ENCODE measurements at regions not wholly inside any gene's neighbourhood (a gene's known extent, or its start where the extent isn't known, plus 50 kb on each side); places are given as distances from the start of the nearest gene placed in this dataset.

- no peak for DNase-seq (ENCODE audit: low read depth)
Observed at GRCh38 chr3:148226246-148226645, 471.5 kb upstream of the AGTR1 start.

- DNase-seq (ENCODE audit: low read depth), result peak; percentile 26
Observed at GRCh38 chr3:148227534-148227933, 470.2 kb upstream of the AGTR1 start.

DNA sequence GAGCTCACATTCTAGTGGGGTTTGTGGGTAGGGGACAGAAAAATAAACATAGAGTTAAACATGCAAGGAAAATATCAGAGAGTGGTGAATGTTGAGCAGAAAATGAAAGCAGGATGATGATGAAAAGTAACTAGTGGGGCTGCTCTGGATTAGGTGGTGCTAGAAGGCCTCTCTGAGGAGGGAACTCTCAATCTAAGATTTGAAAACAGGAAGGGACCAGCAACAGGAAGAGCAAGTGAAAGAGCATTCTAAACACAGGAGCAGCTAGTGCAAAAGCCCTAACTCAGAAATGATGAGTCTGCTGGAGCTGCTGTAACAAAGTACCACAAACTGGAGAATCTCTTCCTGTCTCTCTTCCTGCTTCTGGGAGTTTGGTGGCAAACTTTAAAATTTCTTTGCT lies 468.6 kb upstream of the AGTR1 start:
- no peak for DNase-seq (ENCODE audit: low read depth)

GRCh38 chr3:148230473-148230872 lies 467.2 kb upstream of the AGTR1 start:
- no peak for DNase-seq (ENCODE audit: low read depth)

- peak; percentile 61 for DNase-seq (ENCODE audit: low read depth)
Observed at GRCh38 chr3:148232389-148232788, 465.3 kb upstream of the AGTR1 start.

DNA sequence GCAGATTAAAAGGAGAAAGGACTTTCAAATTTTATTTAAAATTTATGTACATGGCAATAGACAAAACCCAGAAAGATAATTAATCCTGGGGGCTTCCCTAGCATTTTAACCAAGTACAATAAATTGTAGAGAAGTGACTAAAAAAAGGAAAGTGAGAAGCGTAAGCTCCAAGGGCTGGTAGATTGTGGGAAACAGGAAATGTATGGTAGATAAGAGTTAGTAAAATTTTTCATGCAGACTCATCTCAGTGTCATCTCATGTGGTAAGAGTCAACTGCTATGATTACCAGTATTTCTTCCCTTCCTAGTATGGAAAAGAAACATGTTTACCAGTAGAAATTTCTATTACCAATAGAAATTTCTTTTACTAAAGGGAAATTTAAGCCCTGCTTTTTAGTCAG lies 464.3 kb upstream of the AGTR1 start:
- no peak for DNase-seq (ENCODE audit: low read depth)

DNA sequence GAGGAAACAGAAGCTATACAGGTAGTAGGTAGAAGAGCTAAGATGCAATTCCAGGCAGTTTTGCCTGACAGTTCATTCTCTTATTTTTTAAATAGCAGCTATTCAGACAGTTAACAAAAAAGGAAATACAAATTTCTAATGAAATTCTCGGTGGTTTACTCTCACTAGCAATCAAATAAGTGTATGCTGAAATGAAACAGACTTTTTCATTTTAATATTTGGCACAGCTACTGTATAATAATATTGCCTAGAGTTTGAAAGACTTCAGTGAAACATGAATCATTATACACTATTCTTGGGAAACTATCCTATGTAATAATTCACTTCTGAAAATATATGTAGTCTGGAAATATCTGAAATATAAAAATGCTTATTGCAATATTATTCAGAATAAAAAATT lies 463.2 kb upstream of the AGTR1 start:
- DNase-seq (ENCODE audit: low read depth), result no peak

- DNase-seq (ENCODE audit: low read depth), result no peak
Observed at GRCh38 chr3:148235566-148235965, 462.1 kb upstream of the AGTR1 start.

DNA sequence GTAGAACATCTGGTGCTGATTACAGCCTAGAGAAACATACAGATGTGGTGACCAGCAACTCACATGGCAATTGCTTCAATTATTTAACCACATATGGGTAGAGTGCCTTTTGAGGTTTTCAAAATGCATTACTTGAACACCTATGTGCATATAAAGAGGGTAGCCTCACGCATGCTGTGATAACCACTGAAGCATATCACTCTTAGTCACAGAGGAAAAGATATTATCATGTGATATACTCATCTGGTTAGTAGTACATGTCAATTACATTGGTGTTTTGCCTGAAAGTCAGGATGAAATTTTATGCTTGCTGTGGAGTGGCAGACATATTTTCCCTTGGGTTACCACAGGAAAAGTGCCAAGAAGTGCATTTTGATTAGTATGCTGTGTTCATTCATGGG lies 459.3 kb upstream of the AGTR1 start:
- DNase-seq (ENCODE audit: low read depth), result peak; percentile 34

DNA sequence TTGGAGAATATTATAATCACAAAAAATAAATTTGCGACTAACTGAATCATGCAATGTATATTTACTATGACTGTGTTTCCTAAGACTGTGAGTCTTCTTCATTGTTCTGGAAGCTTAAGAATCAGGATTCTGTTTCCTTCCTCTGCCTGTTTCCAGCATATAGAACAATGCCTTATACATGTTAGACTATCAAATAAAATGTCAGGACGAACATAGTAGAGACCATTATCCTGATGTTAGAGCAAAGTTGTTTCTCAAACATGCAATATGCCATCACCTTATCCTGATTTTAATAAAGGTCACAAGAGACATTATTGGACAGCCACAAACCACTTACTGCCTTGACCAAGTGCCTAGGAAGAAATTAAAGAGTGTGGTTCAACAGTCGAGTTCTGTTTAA lies 457.4 kb upstream of the AGTR1 start:
- no peak for DNase-seq (ENCODE audit: low read depth)

DNA sequence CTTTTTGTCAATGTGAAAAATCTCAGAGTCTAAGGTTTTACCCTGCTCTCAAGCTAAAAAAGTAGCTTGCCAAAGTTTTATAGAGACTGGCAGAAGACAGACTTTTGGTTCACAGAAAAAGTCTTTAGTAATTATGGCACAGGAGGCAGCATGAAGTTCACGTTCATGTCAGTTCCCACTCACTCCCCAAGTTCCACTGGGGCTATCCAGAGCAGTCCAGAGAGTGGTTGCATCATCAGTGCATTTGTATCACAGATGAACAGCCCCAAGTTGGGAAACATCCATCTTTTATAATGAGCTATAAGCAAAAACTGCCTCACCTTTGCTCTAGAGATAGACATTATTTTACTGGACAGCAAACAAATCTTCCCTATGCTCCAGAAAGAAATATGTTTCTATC lies 454.1 kb upstream of the AGTR1 start:
- DNase-seq (ENCODE audit: low read depth), result no peak

GRCh38 chr3:148246291-148246923 lies 451.3 kb upstream of the AGTR1 start:
- peak; percentile 3 for DNase-seq (ENCODE audit: low read depth)

DNA sequence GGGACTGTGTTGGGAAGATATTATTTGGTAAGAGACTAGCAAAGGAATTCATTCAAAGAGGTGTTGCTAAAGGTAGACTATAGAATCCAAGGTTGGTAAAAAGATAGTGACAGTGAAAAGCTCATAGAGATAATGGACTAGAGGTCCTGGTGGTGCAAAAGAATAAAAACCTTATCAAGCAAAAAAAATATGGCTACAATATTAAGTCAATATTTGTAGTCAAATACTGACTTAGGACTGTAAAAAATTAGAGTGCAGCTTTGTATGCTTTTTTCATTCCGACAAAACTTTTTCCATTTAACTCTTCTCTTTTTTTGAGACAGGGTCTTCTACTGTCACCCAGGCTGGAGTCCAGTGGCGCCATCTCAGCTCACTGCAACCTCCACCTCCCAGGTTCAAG lies 444.0 kb upstream of the AGTR1 start:
- no peak for DNase-seq (ENCODE audit: low read depth)

DNA sequence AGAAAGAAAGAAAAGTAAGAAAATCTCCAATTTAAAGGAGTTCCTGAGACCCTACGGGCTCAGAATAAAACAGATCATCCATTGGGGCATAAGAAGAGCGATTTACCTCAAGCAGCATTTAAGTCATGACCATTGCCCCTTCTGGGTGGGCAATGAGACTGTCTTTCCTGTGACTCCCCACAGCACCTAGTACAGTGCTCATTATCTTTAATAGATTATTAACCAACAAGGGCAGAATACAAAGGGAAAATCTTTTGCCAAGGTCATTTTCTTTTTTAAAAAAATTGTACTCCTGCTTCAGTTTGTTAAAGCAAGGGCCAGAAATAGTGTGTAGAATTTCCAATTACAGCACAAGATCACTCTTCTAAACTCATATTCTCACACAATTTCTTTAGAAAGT lies 443.3 kb upstream of the AGTR1 start:
- no peak for DNase-seq (ENCODE audit: low read depth)

- DNase-seq (ENCODE audit: low read depth), result no peak
Observed at GRCh38 chr3:148255981-148256969, 441.4 kb upstream of the AGTR1 start.

GRCh38 chr3:148262980-148263379 lies 434.7 kb upstream of the AGTR1 start:
- no peak for DNase-seq (ENCODE audit: low read depth)

DNA sequence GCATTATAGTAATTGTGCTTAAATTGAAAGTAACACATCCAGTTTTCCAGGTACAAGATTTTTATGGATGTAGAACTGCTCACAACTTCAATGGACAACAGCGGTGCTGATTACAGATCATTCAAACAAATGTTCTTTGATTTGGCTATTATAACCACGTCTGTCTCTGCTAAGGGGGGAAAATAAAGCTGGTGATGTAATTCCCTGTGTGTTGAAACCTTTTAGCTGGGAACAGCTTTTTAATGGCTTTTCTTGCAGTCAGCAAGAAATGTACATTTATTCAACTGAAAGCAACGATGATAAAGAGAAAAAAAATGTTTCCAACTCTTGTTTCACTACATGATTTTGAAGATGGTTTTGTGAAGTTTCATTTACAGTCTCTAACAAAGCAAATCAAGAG lies 431.9 kb upstream of the AGTR1 start:
- DNase-seq (ENCODE audit: low read depth), result no peak

- no peak for DNase-seq (ENCODE audit: low read depth)
Observed at GRCh38 chr3:148266341-148266740, 431.4 kb upstream of the AGTR1 start.

DNA sequence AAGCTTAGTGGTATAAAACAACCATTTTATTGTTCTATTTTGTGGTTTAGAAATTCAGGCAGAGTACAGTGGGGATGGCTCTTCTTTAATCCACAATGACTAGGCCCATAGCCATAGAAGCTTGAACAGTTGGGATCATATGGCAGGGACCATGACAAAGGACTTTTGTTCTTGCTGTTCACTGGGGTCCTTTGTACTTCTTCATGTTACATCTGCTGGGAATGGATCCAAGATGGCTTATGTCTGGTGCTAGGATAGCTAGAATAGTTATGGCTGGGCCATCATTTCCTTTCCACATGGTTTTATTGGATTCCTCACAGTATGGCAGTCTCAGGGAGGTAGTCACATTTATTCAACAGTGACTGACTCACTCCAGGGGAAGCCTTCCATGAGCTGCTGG lies 427.9 kb upstream of the AGTR1 start:
- DNase-seq (ENCODE audit: low read depth), result no peak

GRCh38 chr3:148280623-148281242 lies 417.0 kb upstream of the AGTR1 start:
- no peak for DNase-seq (ENCODE audit: low read depth)

DNA sequence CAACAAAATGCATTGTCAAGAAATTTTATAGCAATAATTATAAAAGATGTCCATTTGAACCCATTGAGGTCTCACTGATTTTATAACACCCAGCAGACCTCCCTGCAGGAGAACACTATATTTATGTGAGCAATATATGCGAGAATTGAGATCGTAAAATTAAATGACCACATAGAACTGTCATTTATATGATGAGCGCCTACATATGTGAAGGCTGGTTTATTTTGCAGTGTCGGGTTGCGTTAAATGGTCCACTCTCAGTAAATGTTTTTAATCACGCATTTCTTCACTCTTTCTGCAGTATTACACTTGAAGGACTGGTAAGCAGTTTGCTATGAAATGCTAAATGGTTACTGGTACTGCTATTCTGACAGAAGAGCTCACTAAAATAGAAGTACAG lies 408.5 kb upstream of the AGTR1 start:
- no peak for DNase-seq (ENCODE audit: low read depth)

- DNase-seq (ENCODE audit: low read depth), result no peak
Observed at GRCh38 chr3:148297013-148297412, 400.7 kb upstream of the AGTR1 start.

DNA sequence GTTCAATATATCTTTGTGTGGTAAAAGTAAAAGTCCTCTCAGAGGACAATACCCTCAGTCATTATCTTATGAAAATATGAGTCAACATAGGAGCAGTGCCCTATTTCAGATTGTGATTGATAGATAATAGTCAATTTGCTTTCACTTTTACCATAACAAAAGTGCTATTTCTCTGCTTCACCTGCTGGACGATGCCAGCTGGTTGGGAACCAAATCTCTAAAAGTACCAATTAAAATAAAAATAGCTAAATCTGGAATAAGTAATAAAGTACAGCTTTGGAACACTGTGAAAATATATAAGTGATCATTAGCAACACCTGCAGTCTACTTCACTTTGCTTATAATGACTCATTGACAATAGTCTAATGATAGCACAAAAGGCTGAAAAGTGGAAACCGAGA lies 390.3 kb upstream of the AGTR1 start:
- DNase-seq (ENCODE audit: low read depth), result no peak

Data from fibroblast of gingiva (primary cell).